NCI-H2107 treated with DMSO at 0.1 percent for 48 hours (cell line): ENCODE measurements at regions not wholly inside any gene's neighbourhood (a gene's known extent, or its start where the extent isn't known, plus 50 kb on each side); places are given as distances from the start of the nearest gene placed in this dataset.

Experiments
- DNase-seq: peaks from one replicate; lab custom pipeline; 2025; ENCODE audit not compliant: unreplicated experiment; lab: John Stamatoyannopoulos, UW

- DNase-seq = no peak
Observed at GRCh38 chr5:73295447-73295846, 122.5 kb downstream of the TMEM174 start.

GRCh38 chr5:73292816-73293459 lies 119.9 kb downstream of the TMEM174 start:
- no peak for DNase-seq

- DNase-seq = no peak
Observed at GRCh38 chr5:73291873-73292272, 118.9 kb downstream of the TMEM174 start.

- DNase-seq = no peak
Observed at GRCh38 chr5:73290242-73290641, 117.2 kb downstream of the TMEM174 start.

- DNase-seq = peak; percentile 35
Observed at GRCh38 chr5:73288803-73289720, 116.1 kb downstream of the TMEM174 start.

- no peak for DNase-seq
Observed at GRCh38 chr5:73286896-73287295, 113.9 kb downstream of the TMEM174 start.

- no peak for DNase-seq
Observed at GRCh38 chr5:73284985-73285384, 112.0 kb downstream of the TMEM174 start.

- DNase-seq = no peak
Observed at GRCh38 chr5:73284220-73284795, 111.3 kb downstream of the TMEM174 start.

- DNase-seq = no peak
Observed at GRCh38 chr5:73282923-73283322, 109.9 kb downstream of the TMEM174 start.

GRCh38 chr5:73282383-73282782 lies 109.4 kb downstream of the TMEM174 start:
- peak; percentile 48 for DNase-seq

GRCh38 chr5:73280821-73281746 lies 108.1 kb downstream of the TMEM174 start:
- DNase-seq = peak; percentile 26

GRCh38 chr5:73280386-73280785 lies 107.4 kb downstream of the TMEM174 start:
- no peak for DNase-seq

- DNase-seq = no peak
Observed at GRCh38 chr5:73279805-73280204, 106.8 kb downstream of the TMEM174 start.

GRCh38 chr5:73278693-73279092 lies 105.7 kb downstream of the TMEM174 start:
- peak; percentile 10 for DNase-seq

GRCh38 chr5:73274881-73275663 lies 102.1 kb downstream of the TMEM174 start:
- no peak for DNase-seq

- no peak for DNase-seq
Observed at GRCh38 chr5:73274121-73274520, 101.1 kb downstream of the TMEM174 start.

GRCh38 chr5:73273379-73274050 lies 100.5 kb downstream of the TMEM174 start:
- no peak for DNase-seq

GRCh38 chr5:73272351-73272750 lies 99.4 kb downstream of the TMEM174 start:
- DNase-seq = no peak

GRCh38 chr5:73268826-73269225 lies 95.8 kb downstream of the TMEM174 start:
- DNase-seq = no peak
